HG03432 (cell line): ENCODE measurements at regions not wholly inside any gene's neighbourhood (a gene's known extent, or its start where the extent isn't known, plus 50 kb on each side); places are given as distances from the start of the nearest gene placed in this dataset.

ENCODE experiments used
- ATAC-seq: cut with Tn5 transposase; IDR thresholded peaks from one replicate; pipeline ENCODE4 v1.9.1; 2021; ENCODE audit warnings: mild to moderate bottlenecking, moderate library complexity; ENCODE audit not compliant: unreplicated experiment

DNA sequence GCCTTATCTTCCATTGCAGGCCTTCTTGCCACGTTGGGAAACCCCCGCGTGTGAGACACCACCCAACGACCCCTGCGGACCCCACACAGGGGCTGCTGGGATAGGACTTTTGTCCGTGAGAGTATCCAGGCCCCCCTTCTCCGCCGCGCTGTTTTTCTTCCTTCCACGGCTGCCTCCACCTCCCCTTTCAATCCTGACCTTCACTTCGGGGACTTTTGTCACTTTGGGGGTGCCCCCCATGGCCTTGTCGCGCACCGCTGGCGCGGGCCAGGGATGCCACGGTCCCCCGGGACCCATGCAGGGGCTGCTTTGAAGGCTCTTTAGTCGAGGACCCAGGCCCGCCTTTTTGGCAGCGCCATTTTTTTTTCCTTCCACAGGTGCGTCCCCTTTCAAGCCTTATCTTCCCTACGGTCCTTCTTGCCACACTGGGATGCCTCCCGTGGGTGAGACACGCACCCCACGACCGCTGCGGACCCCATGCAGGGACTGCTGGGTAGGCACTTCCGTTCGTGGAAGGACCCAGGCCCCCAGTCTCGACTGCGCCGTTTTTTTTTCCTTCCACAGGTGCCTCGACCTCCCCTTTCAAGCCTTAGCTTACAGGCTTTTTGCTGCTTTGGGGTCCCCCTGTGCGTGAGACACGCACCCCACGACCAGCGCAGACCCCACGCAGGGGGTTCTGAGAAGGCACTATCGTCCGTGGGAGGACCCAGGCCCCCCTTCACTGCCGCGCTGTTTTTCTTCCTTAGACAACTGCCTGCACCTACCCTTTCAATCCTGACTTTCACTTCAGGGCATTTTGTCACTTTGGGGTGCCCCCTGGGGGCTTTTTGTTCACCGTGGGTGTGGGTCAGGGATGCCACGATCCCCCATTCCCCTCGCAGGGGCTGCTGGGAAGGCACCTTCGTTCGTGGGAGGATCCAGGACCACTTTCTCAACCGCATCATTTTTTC lies 267.4 kb downstream of the ALG10 start:
- no peak for ATAC-seq

DNA sequence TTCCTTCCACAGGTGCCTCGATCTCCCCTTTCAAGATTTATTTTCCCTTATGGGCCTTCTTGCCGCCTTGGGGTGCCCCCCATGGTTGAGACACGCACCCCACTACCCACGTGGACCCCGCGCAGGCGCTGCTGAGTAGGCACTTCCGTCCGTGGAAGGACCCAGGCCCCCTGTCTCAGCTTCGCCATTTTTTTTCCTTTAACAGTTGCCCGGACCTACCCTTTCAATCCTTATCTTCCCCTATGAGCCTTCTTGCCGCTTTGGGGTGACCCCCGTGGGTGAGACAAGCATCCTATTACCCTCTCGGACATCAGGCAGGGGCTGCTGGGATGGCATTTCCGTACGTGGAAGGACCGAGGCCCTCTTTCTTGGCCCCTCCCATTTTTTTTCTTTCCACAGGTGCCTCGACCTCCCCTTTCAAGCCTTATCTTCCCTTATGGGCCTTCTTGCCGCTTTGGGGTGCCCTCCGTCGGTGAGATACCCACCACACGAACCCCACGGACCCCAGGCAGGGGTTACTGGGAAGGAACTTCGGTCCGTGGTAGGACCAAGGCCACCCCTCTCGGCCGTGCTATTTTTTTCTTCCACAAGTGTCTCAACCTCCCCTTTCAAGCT lies 268.2 kb downstream of the ALG10 start:
- ATAC-seq = no peak

DNA sequence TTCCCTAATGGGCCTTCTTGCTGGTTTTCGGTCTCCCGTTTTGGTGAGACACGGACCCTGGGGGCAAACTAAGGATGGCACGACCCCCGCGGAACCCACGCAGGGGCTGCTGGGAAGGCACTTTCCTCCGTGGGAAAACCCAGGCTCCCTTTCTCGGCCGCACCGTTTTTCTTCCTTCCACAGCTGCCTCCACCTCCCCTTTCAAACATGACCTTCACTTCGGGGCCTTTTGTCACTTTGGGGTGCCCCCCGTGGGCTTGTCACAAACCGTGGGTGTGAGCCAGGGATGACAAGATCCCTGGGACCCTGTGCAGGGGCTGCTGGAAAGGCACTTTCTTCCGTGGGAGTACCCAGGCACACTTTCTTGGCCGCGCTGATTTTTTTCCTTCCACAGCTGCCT lies 268.7 kb downstream of the ALG10 start:
- ATAC-seq = no peak

DNA sequence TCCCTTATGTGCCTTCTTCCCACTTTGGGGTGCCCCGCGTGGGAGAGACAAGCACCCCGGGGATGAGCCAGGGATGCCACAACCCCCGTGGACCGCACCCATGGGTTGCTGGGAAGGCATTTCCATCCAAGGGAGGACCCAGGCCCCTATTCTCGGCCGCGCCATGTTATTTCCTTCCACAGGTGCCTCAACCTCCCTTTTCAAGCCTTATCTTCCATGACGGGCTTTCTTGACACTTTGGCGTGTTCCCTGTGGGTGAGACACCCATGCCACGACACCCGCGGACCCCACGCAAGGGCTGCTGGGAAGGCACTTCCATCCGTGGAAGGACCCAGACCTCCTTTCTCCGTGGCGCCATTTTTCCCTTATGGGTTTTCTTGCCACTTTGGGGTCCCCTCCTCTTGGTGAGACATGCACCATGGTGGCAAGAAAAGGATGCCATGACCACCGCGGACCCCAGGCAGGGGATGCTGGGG lies 269.2 kb downstream of the ALG10 start:
- no peak for ATAC-seq

DNA sequence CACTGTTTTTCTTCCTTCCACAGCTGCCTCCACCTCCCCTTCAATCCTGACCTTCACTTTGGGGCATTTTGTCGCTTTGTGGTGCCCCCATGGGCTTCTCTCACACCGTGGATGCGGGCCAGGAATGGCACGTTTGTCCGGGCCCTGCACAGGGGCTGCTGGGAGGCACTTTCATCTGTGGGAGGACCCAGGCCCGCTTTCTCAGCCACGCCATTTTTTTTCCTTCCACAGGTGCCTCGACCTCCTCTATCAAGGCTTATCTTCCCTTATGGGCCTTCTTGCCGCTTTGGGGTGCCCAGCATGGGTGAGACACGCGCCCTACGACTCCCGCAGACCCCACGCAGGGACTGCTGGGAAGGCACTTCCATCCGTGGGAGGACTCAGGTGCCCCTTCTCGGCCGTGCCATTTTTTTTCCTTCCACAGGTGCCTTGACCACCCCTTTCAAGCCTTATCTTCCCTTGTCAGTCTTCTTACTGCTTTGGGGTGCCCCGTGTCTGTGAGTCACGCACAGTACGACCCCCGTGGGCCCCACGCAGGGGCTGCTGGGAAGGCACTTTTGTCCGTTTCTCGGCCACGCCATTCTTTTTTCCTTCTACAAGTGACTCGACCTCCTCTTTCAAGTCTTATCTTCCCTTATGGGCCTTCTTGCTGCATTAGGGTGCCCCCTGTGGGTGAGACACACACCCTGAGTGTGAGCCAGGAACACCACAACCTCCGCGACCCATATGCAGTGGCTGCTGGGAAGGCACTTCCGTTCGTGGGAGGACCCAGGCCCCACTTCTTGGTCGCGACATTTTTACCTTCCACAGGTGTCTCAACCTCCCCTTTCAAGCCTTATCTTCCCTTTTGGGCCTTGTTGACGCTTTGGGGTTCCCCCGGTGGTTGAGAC lies 270.7 kb downstream of the ALG10 start:
- no peak for ATAC-seq

DNA sequence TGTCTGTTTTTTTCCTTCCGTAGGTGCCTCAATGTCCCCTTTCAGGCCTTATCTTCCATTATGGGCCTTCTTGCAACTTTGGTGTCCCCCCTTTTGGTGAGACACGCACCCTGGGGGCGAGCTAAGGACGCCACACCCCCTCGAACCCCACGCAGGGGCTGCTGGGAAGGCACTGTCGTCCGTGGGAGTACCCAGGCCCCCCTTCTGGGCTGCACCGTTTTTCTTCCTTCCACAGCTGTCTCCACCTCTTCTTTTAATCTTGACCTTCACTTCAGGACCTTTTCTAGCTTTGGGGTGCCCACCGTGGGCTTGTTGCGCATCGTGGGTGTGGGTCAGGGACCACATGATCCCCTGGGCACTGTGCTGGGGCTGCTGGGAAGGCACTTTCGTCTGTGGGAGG lies 271.8 kb downstream of the ALG10 start:
- no peak for ATAC-seq

DNA sequence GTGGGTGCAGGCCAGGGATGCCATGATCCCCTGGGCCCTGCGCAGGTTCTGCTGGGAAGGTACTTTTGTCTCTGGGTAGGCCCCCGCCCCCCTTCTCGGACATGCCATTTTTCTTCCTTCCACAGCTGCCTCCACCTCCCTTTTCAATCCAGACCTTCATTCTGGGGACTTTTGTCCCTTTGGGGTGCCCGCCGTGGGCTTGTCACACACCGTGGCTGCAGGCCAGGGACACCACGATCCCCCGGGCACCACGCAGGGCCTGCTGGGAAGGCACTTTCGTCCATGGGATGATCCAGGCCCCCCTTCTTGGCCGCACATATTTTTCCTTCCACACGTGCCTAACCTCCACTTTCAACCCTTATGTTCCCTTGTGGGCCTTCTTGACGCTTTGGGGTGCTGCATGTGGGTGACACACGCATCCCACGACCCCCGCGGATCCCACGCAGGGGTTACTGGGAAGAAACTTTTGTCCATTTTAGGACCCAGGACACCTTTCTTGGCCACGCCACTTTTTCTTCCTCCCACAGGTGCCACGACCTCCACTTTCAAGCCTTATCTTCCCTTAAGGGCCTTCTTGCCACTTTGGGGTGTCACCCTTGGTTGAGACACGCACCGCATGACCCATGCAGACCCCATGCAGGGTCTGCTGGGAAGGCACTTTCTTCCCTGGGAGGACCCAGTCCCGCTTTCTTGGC lies 272.5 kb downstream of the ALG10 start:
- no peak for ATAC-seq

DNA sequence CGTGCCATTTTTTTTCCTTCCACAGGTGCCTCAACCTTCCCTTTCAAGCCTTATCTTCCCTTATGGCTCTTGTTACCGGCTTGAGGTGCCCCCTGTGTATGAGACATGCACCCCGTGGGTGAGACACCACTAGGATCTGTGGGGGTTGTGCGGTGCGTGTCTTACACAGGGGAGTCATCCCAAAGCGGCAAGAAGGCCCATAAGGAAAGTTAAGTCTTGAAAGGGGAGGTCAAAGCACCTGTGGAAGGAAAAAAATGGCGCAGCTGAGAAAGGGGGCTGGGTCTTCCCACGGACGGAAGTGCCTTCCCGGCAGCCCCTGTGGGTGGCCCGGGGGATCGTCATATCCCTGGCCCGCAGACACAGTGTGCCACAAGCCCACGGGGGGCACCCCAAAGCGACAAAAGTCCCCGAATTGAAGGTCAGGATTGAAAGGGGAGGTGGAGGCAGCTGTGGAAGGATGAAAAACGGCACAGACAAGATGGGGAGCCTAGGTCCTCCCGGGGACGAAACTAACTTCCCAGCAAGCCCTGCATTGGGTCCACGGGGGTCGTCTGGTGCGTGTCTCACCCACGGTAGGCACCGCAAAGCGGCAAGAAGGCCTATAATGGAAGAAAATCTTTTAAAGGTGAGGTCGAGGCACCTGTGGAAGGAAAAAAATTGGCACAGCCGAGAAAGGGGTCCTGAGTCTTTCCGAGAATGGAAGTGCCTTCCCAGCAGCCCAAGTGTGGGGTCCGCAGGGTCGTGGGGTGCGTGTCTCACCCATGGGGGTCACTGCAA lies 273.3 kb downstream of the ALG10 start:
- ATAC-seq = no peak

DNA sequence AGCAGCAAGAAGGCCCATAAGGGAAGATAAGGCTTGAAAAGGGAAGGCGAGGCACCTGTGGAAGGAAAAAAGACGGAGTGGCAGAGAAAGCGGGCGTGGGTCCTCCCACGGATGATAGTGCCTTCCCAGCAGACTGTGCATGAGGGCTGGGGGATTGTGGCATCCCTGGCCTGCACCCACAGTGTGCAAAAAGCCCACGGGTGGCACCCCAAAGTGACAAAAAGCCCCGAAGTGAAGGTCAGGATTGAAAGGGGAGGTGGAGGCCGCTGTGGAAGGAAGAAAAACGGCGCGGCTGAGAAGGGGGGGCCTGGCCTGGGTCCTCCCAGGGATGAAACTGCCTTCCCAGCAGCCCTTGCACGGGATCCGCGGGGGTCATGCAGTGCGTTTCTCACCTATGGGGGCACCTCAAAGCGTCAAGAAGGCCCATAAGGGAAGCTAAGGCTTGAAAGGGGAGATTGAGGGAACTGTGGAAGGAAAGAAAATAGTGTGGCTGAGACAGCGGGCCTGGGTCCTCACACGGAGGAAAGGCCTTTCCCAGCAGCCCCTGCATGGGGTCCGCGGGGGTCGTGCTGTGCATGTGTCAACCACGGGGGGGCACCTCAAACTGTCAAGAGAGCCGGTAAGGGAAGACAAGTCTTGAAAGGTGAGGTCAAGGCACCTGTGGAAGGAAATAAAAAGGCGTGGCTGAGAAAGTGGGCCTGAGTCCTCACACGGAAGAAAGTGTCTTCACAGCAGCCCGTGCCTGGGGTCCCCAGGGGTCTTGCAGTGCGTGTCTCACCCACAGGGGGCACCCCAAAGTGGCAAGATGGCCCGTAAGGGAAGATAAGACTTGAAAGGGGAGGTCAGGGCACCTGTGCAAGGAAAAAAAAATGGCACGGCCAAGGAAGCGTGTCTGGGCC lies 274.1 kb downstream of the ALG10 start:
- no peak for ATAC-seq

DNA sequence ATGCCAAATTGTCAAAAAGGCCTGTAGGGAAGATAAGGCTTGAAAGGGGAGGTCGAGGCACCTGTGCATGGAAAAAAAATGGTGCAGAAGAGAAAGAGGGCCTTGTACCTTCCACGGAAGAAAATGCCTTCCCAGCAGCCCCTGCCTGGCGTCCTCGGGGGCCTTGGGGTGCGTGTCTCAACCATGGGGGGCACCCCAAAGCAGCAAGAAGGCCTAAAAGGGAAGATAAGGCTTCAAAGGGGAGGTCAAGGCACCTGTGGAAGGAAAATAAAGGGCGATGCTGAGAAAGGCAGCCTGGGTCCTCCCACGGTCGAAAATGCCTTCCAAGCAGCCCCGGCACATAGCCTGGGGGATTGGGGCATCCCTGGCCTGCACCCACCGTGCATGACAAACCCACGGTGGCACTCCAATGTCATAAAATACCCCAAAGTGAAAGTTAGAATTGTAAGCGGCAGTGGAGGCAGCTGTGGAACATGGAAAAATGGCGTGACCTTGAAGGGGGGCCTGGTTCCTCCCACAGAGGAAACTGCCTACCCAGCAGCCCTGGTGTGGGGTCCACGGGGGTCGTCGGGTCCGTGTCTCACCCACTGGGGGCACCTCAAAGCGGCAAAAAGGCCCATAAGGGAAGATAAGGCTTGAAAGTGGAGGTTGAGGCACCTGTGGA lies 275.0 kb downstream of the ALG10 start:
- no peak for ATAC-seq

DNA sequence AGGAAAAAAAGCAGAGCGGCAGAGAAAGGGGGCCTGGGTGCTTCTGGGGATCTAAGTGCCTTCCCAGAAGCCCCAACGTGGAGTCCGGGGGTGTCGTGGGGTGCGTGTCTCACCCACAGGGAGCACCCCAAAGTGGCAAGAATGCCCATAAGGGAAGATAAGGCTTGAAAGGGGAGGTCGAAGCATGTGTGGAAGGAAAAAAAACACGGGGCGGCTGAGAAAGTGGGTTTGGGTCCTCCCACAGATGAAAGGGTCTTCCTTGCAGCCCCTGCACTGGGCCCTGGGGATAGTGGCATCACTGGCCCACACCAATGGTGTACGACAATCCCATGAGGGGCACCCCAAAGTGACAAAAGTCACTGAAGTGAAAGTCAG lies 275.5 kb downstream of the ALG10 start:
- no peak for ATAC-seq

DNA sequence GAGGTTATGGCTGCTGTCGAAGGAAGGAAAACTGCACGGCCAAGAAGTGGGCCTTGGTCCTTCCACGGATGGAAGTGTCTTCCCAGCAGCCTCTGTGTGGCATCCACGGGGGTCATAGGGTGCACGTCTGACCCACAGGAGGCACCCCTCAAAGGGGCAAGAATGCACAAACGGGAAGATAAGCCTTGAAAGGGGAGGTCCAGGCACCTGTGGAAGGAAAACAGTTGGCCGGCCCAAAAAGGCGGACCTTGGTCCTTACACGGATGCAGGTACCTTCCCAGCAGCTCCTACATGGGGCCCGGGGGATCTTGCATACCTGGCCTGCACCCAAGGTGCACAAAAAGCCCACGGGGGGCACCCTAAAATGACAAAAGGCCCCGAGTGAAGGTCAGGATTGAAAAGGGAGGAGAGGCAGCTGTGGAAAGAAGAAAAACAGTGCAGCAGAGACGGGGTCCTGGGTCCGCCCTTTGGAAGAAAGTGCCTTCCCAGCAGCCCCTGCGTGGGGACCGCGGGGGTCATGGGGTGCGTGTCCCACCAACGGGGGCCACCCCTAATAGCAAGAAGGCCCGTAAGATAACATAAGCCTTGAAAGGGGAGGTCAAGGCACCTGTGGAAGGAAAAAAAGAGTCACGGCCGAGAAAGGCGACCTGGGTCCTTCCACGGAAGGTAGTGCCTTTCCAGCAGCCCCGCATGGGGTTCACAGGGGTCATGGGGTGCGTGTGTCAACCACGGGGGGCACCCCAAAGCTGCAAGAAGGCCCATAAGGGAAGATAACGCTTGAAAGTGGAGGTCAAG lies 276.1 kb downstream of the ALG10 start:
- ATAC-seq = no peak

DNA sequence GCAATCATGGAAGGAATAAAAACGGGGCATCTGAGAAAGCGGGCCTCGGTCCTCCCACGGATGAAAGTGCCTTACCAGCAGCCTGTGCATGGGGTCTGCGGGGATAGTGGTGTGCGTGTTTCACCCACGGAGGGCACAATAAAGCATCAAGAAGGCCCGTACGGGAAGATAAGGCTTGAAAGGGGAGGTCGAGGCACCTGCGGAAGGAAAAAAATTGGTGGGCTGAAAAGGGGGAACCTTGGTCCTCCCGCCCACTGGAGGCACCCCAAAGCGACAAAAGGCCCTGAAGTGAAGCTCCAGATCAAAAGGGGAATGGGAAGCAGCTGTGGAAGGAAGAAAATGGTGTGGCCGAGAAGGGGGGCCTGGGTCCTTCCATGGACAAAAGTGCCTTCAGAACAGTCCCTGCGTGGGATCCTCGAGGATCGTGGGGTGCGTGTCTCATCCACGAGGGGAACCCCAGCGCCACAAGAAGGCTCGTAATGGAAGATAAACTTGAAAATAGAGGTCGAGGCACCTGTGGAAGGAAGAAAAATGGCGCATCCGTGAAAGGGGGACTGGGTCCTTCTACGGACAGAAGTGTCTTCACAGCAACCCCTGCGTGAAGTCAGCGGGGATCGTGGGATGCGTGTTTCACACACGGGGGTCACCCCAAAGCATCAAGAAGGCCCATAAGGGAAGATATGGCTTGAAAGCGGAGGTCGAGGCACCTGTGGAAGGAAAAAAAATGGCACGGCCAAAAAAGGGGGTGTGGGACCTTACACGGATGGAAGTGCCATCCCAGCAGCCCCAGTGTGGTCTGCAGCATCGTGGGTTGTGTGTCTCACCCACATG lies 276.9 kb downstream of the ALG10 start:
- ATAC-seq = no peak

DNA sequence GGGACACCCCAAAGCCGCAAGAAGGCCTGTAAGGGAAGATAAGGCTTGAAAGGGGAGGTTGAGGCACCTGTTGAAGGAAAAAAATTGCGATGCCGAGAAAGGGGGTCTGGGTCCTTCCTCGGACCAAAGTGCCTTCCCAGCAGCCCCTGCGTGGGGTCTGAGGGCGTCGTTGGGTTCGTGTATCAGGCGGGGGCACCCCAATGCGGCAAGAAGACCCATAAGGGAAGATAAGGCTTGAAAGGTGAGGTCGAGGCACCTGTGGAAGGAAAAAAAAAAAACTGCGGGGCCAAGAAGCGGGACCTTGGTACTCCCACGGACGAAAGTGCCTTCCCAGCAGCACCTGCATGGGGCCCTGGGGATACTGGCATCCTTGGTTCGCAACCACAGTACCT lies 277.5 kb downstream of the ALG10 start:
- ATAC-seq = no peak

DNA sequence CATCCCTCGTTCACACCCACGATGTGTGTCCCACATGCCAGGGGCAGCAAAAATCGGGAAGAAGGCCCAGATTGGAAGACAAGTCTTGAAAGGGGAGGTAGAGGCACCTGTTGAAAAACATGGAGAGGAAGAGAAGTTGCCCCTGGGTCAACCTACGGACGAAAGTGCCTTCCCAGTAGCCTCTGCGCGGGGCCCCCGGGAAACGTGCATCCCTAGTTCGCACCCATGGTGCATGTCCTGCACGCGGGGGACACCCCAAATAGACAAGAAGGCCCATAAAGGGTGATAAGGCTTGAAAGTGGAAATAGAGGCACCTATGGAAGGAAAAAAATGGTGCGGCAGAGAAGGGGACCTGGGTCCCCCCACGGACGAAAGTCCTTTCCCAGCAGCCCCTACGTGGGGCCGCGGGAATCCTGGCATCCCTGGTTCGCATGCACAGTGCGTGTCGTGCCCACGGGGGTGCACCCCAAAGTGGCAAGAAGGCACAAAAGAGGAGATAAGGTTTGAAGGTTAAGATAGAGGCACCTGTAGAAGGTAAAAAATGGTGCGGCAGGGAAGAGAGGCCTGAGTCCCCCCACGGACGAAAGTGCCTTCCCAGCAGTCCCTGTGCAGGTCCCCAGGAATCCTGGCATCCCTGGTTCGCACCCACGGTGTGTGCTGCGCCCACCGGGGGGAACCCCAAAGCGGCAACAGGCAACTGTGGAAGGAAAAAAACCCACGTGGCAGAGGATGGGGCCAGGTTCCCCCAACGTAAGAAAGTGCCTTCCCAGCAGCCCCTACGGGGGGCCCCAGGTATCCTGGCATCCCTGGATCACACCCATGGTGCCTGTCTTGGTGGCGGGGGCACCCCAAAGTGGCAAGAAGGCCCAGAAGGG lies 278.3 kb downstream of the ALG10 start:
- ATAC-seq = no peak
